ENCODE measurements at regions not wholly inside any gene's neighbourhood (a gene's known extent, or its start where the extent isn't known, plus 50 kb on each side); places are given as distances from the start of the nearest gene placed in this dataset.

- no peak for DNase-seq
Observed at GRCh38 chr11:70733327-70734325, 335.3 kb downstream of the CTTN start.

- no peak for DNase-seq
Observed at GRCh38 chr11:70734379-70734778, 336.1 kb downstream of the CTTN start.

GRCh38 chr11:70734911-70735310 lies 336.6 kb downstream of the CTTN start:
- DNase-seq = no peak

GRCh38 chr11:70735976-70736375 lies 337.6 kb downstream of the CTTN start:
- DNase-seq = no peak

GRCh38 chr11:70736461-70736860 lies 338.1 kb downstream of the CTTN start:
- DNase-seq = no peak

GRCh38 chr11:70736937-70737640 lies 338.8 kb downstream of the CTTN start:
- DNase-seq = no peak

GRCh38 chr11:70737816-70738630 lies 339.7 kb downstream of the CTTN start:
- DNase-seq = no peak

- DNase-seq = no peak
Observed at GRCh38 chr11:70738661-70739060, 340.3 kb downstream of the CTTN start.

- DNase-seq = no peak
Observed at GRCh38 chr11:70739091-70739490, 340.8 kb downstream of the CTTN start.

- no peak for DNase-seq
Observed at GRCh38 chr11:70739811-70740487, 341.6 kb downstream of the CTTN start.

- DNase-seq = no peak
Observed at GRCh38 chr11:70740488-70740851, 342.1 kb downstream of the CTTN start.

GRCh38 chr11:70741085-70741484 lies 342.8 kb downstream of the CTTN start:
- DNase-seq = no peak

- no peak for DNase-seq
Observed at GRCh38 chr11:70742553-70743291, 344.4 kb downstream of the CTTN start.

GRCh38 chr11:70743329-70743728 lies 345.0 kb downstream of the CTTN start:
- no peak for DNase-seq

GRCh38 chr11:70743941-70744351 lies 345.6 kb downstream of the CTTN start:
- DNase-seq = no peak

- no peak for DNase-seq
Observed at GRCh38 chr11:70744396-70745185, 346.3 kb downstream of the CTTN start.

- DNase-seq = no peak
Observed at GRCh38 chr11:70745451-70745850, 347.1 kb downstream of the CTTN start.

GRCh38 chr11:70745941-70746340 lies 347.6 kb downstream of the CTTN start:
- no peak for DNase-seq

GRCh38 chr11:70746351-70746750 lies 348.0 kb downstream of the CTTN start:
- DNase-seq = no peak

- no peak for DNase-seq
Observed at GRCh38 chr11:70747285-70747684, 349.0 kb downstream of the CTTN start.

- no peak for DNase-seq
Observed at GRCh38 chr11:70747921-70748320, 349.6 kb downstream of the CTTN start.

Data from activated gamma-delta T cell (primary cell).